RCC 7860 (cell line): ENCODE measurements at regions not wholly inside any gene's neighbourhood (a gene's known extent, or its start where the extent isn't known, plus 50 kb on each side); places are given as distances from the start of the nearest gene placed in this dataset.
"Not testable (repeated sequence)": the region's sequence is repeated elsewhere in the genome, so short reads cannot be mapped to it uniquely, and the experiment has no call there.

ENCODE experiments used
- DNase-seq: peaks from one replicate; pipeline ENCODE4 v3.0.0-alpha.2; 2015; ENCODE audit warnings: low spot score
- FAIRE-seq: peaks from 2 replicates; lab custom pipeline; 2012; peaks lifted over from hg19 to GRCh38; lab: Jason Lieb, UNC

DNA sequence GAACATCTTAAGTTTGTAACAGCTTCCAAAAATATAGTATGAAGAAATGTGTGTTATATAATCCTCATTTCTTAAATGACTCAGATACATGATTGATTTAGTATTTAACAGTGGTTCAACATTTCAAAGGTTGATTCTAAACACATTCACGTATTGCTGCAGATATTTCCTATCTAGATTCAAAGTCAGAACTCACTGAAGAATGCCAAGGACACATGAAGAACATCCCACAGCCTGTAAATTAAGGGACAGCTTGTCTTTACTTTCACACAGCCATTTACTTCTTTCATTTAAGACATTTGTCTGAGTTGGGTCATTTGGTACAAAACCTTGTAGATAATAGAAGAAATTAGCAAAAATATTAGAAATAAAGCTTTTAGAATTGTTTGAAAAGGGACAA lies 66.9 kb upstream of the CPSF6 start:
- DNase-seq (no peak), FAIRE-seq (no peak)

DNA sequence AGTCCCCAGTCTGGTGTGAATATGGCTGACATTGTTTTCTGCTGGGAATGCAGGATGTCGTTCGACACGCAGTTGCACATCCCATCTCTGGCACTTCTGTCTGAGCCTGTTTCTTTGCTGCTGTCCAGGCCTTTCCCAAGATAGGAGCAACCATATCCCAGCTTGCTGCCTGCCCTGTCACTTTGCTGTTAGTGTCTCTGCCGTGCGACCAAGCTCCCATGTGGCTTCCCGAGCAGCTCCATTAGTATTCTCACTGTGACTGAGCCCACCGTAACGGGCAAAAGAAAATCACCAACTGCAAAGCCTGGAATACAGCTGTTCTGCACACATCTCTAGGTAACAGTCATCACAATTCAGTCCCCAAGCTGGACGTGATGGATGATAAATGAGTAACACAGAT lies 66.0 kb upstream of the CPSF6 start:
- no peak for DNase-seq
- FAIRE-seq, result no peak

DNA sequence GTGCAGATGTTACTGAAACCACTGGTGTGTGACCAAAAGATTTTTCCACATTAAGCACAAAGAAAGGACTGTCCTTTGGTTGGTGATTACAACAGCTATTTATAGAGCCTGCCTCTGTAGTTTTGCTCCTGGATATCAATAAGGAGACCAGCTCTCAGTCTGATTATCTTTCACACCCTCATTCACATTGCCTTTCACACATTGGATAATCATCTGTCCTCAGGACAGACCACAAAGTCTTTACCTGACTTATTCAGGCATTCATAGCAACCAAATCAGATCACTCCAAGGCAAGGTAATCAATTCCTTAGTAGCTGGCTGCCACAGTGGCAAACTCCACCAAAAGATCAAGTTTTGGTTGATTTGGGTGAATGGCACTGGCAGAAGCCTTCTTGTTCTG lies 59.6 kb upstream of the CPSF6 start:
- FAIRE-seq (no peak), DNase-seq (no peak)

DNA sequence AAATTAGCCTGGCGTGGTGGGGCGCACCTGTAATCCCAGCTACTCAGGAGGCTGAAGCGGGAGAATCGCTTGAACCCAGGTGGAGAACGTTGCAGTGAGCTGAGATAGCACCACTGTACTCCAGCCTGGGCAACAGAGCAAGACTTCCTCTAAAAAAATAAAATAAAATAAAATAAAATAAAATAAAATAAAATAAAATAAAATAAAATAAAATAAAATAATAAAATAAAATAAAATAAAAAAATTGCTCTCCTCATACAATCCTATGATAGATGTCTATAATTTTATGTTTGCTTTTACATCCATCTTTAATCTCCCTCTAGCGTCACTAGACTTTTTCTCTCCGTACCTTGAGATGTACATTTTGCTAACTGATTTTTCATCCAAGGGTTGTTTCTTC lies 51.8 kb upstream of the CPSF6 start:
- DNase-seq, FAIRE-seq: not testable (repeated sequence)

DNA sequence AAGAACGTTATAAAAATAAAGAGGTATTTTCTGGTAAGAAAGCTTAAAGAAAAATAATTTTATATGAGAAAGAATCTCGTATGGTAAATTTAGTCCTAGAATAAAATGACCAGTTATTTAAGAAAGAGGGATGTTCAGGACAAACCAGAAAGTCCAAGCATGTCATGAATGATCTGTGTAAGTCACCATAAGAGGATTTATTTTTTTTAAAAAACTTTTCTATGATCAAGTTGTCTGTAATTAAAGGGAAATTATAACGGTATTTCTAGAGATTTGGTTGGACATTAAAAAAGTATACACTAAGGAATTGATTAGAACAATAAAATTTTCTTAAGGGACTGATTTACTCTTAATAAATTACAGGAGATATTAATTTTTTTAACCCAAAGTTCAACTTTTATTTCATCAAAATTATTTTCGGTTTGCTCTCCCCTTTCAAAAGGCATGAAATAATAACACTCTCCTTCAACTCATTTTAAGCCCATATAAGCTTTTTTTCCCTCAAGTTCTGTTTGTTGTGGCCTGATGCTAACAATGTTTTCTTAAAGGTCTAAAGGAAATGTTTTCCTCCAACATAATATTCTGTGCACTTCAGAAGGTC lies 49.9 kb upstream of the CPSF6 start:
- no peak for DNase-seq
- no peak for FAIRE-seq
